H1 (cell line): ENCODE measurements at regions not wholly inside any gene's neighbourhood (a gene's known extent, or its start where the extent isn't known, plus 50 kb on each side); places are given as distances from the start of the nearest gene placed in this dataset.

Source experiments
- CTCF ChIA-PET: fragments of 300-600 bp; sonication (Branson Sonifier 250); formaldehyde crosslinking; loops from one replicate; lab custom pipeline; 2021; ENCODE audit not compliant: partially characterized antibody; lab: Charles Lee
- POLR2A ChIA-PET: fragments of 300-600 bp; sonication (Branson Sonifier 250); formaldehyde crosslinking; loops from one replicate; lab custom pipeline; 2021; ENCODE audit warnings: inconsistent platforms; ENCODE audit not compliant: partially characterized antibody; lab: Charles Lee
- DNase-seq, 2 experiments: peaks; one replicate each; pipeline versions ENCODE4 v3.0.0 to v3.0.0-alpha.2; 2010 to 2022; ENCODE audit warnings: low spot score in 2 of 2, low read depth in 1 of 2, mixed read lengths in 1 of 2
- FAIRE-seq: peaks from 2 replicates; lab custom pipeline; 2011; peaks lifted over from hg19 to GRCh38; lab: Jason Lieb, UNC
- H2AFZ ChIP-seq: 2 replicates; pipeline ENCODE4 v1.8.1; 2012; ENCODE audit warnings: low read length, inconsistent platforms
- H2AK5ac ChIP-seq: 2 replicates; pipeline ENCODE4 v1.6.1; 2013; ENCODE audit warnings: low read depth, low read length
- H2BK120ac ChIP-seq: replicated peaks from 2 replicates; pipeline ENCODE3; 2013; ENCODE audit warnings: low read depth, low read length, inconsistent platforms
- H2BK12ac ChIP-seq: 2 replicates; pipeline ENCODE4 v1.6.1; 2013; ENCODE audit warnings: low read depth, low read length
- H2BK15ac ChIP-seq: 2 replicates; pipeline ENCODE4 v1.6.1; 2013; ENCODE audit warnings: low read length
- H2BK20ac ChIP-seq: 2 replicates; pipeline ENCODE4 v1.6.1; 2013; ENCODE audit warnings: low read length
- H2BK5ac ChIP-seq: 2 replicates; pipeline ENCODE4 v1.6.1; 2013; ENCODE audit warnings: low read depth, low read length
- H3K14ac ChIP-seq: 2 replicates; pipeline ENCODE4 v1.6.1; 2013; ENCODE audit warnings: inconsistent platforms; ENCODE audit not compliant: insufficient read length
- H3K18ac ChIP-seq: 2 replicates; pipeline ENCODE4 v1.6.1; 2013; ENCODE audit warnings: low read length; ENCODE audit errors: extremely low read depth
- H3K23ac ChIP-seq: 2 replicates; pipeline ENCODE4 v1.6.1; 2013; ENCODE audit warnings: inconsistent platforms; ENCODE audit not compliant: insufficient read length
- H3K23me2 ChIP-seq: 2 replicates; pipeline ENCODE4 v1.6.1; 2013; ENCODE audit warnings: low read depth, low read length
- H3K27ac ChIP-seq: 2 replicates; pipeline ENCODE4 v1.6.1; 2011; ENCODE audit warnings: low read depth, low read length, inconsistent platforms
- H3K27me3 ChIP-seq, 4 experiments: replicated peaks in 1 of 4; 1 replicate in 1 of 4; 2 replicates in 3 of 4; pipeline versions ENCODE4 v1.6.1 to v1.8.1; 2011 to 2013; ENCODE audit warnings: low read length in 3 of 4, mild to moderate bottlenecking in 3 of 4, inconsistent platforms in 2 of 4, mixed read lengths in 2 of 4, moderate library complexity in 1 of 4; ENCODE audit not compliant: control insufficient read depth in 3 of 4, insufficient read depth in 3 of 4; ENCODE audit errors: extremely low read depth in 1 of 4
- H3K36me3 ChIP-seq, 4 experiments: 2 replicates each; pipeline versions ENCODE4 v1.6.1 to v1.8.1; 2011 to 2013; ENCODE audit warnings: mild to moderate bottlenecking in 4 of 4, low read length in 3 of 4, moderate library complexity in 2 of 4, control low read depth in 1 of 4, inconsistent platforms in 1 of 4; ENCODE audit not compliant: insufficient read depth in 4 of 4, control insufficient read depth in 2 of 4
- H3K4ac ChIP-seq: replicated peaks from 2 replicates; pipeline ENCODE3; 2013; ENCODE audit warnings: low read length, low read depth, mixed read lengths, inconsistent platforms; ENCODE audit not compliant: insufficient read length
- H3K4me1 ChIP-seq, 4 experiments: replicated peaks in 1 of 4; 1 replicate in 1 of 4; 2 replicates in 3 of 4; pipeline versions ENCODE4 v1.6.1 to v1.8.1; 2011 to 2013; ENCODE audit warnings: low read length in 3 of 4, inconsistent platforms in 2 of 4, mixed read lengths in 1 of 4; ENCODE audit not compliant: insufficient read depth in 4 of 4, control insufficient read depth in 3 of 4
- H3K4me2 ChIP-seq, 2 experiments: 2 replicates each; pipeline versions ENCODE4 v1.6.1 to v1.8.1; 2011 to 2013; ENCODE audit warnings: low read depth in 2 of 2, low read length in 2 of 2, control low read depth in 1 of 2, inconsistent platforms in 1 of 2, mild to moderate bottlenecking in 1 of 2; ENCODE audit not compliant: insufficient read depth in 1 of 2
- H3K4me3 ChIP-seq, 4 experiments: fragments of 200-600, 300-600 bp in 1 of 4; sonication (generic), shearing (Covaris generic), sonication (Bioruptor Twin) in 1 of 4; 2 replicates each; pipeline versions ENCODE4 v1.5.1 to v1.8.1; 2011 to 2016; ENCODE audit warnings: low read length in 4 of 4, low read depth in 3 of 4, control low read depth in 2 of 4, inconsistent platforms in 2 of 4, mild to moderate bottlenecking in 2 of 4, mixed read lengths in 1 of 4, moderate library complexity in 1 of 4; ENCODE audit not compliant: insufficient read depth in 2 of 4; ENCODE audit errors: extremely low read depth in 1 of 4
- H3K56ac ChIP-seq: replicated peaks from 2 replicates; pipeline ENCODE3; 2013; ENCODE audit warnings: low read depth, mild to moderate bottlenecking, mixed read lengths, low read length, inconsistent platforms; ENCODE audit not compliant: insufficient read length
- H3K79me1 ChIP-seq: 2 replicates; pipeline ENCODE4 v1.6.1; 2013; ENCODE audit warnings: low read depth, low read length, control low read depth
- H3K79me2 ChIP-seq, 2 experiments: 2 replicates each; pipeline versions ENCODE4 v1.6.1 to v1.8.1; 2012 to 2013; ENCODE audit warnings: low read length in 2 of 2, mild to moderate bottlenecking in 2 of 2, inconsistent platforms in 1 of 2; ENCODE audit not compliant: insufficient read depth in 2 of 2, control insufficient read depth in 1 of 2
- H3K9ac ChIP-seq, 4 experiments: replicated peaks in 1 of 4; 1 replicate in 1 of 4; 2 replicates in 3 of 4; pipeline versions ENCODE4 v1.6.1 to v1.8.1; 2011 to 2013; ENCODE audit warnings: low read depth in 3 of 4, low read length in 3 of 4, control low read depth in 2 of 4, mild to moderate bottlenecking in 2 of 4, moderate library complexity in 2 of 4, inconsistent platforms in 1 of 4; ENCODE audit errors: extremely low read depth in 1 of 4
- H3K9me3 ChIP-seq, 2 experiments: 2 replicates each; pipeline versions ENCODE4 v1.6.1 to v1.8.1; 2012 to 2013; ENCODE audit warnings: mild to moderate bottlenecking in 2 of 2, moderate library complexity in 2 of 2, control low read depth in 1 of 2, inconsistent platforms in 1 of 2, low read depth in 1 of 2, low read length in 1 of 2, mixed read lengths in 1 of 2; ENCODE audit not compliant: insufficient read depth in 2 of 2
- H4K20me1 ChIP-seq, 2 experiments: replicated peaks in 1 of 2; 2 replicates each; pipeline versions ENCODE3 to v1.8.1; 2011 to 2013; ENCODE audit warnings: inconsistent platforms in 2 of 2, low read length in 2 of 2, mild to moderate bottlenecking in 1 of 2; ENCODE audit not compliant: insufficient read depth in 2 of 2, control insufficient read depth in 1 of 2
- H4K5ac ChIP-seq: 2 replicates; pipeline ENCODE4 v1.6.1; 2013; ENCODE audit warnings: low read length, low read depth, mixed read lengths, inconsistent platforms; ENCODE audit not compliant: insufficient read length
- H4K8ac ChIP-seq: 2 replicates; pipeline ENCODE4 v1.8.0; 2013; ENCODE audit warnings: mild to moderate bottlenecking, moderate library complexity, low read length, inconsistent platforms; ENCODE audit not compliant: insufficient read depth; ENCODE audit errors: extremely low read depth
- H4K91ac ChIP-seq: replicated peaks from 2 replicates; pipeline ENCODE3; 2013; ENCODE audit warnings: low read length, mixed read lengths, inconsistent platforms; ENCODE audit not compliant: insufficient read length
- ASH2L ChIP-seq: fragments of 200-600, 300-600 bp; sonication (generic); IDR thresholded peaks from one replicate; pipeline ENCODE4 v1.7.1; 2017; ENCODE audit warnings: low read length
- CBX8 ChIP-seq: fragments of 300-800, 300-1000 bp; sonication (generic); IDR thresholded peaks from 2 replicates; pipeline ENCODE4 v1.7.1; 2016; ENCODE audit warnings: low read depth, low read length, borderline replicate concordance
- EP300 ChIP-seq, 2 experiments: IDR thresholded peaks; 1 replicate in 1 of 2; 2 replicates in 1 of 2; pipeline ENCODE4 v1.6.1; 2011 to 2012; ENCODE audit warnings: low read depth in 2 of 2, low read length in 2 of 2, mild to moderate bottlenecking in 2 of 2, borderline replicate concordance in 1 of 2, inconsistent platforms in 1 of 2, moderate library complexity in 1 of 2
- JUND ChIP-seq: IDR thresholded peaks from 2 replicates; pipeline ENCODE4 v1.6.1; 2011; ENCODE audit warnings: mild to moderate bottlenecking, improper control_type of control experiment, low read length
- MAX ChIP-seq: IDR thresholded peaks from 2 replicates; pipeline ENCODE4 v1.6.1; 2012; ENCODE audit warnings: inconsistent platforms
- SP1 ChIP-seq: IDR thresholded peaks from 2 replicates; pipeline ENCODE4 v1.6.1; 2011; ENCODE audit warnings: low read depth, low read length
- WGBS, 2 experiments: shearing (Covaris generic) in 1 of 2; methylation state at CpG; one replicate each; pipeline versions ENCODE4 v1.1.6 to v1.1.7; 2013 to 2015; ENCODE audit warnings: low lambda C conversion rate in 2 of 2, mixed read lengths in 2 of 2, inconsistent platforms in 1 of 2, low coverage in 1 of 2, missing lambda C conversion rate in 1 of 2; ENCODE audit not compliant: insufficient replicate concordance in 2 of 2, insufficient coverage in 1 of 2, insufficient read length in 1 of 2; ENCODE audit errors: extremely low coverage in 1 of 2, missing lambda C conversion rate in 1 of 2; 5-methylcytosine and 5-hydroxymethylcytosine counted together

GRCh38 chr6:106855117-106855516 is 119.4 kb downstream of the CD24 start:
- H3K27me3 ChIP-seq: no peaks in the 10 kb centered on the region
- no peaks in the 10 kb centered on the region for H3K79me2 ChIP-seq
- no peak overlapping the region for H2AK5ac ChIP-seq
- H3K36me3 ChIP-seq: no peaks in the 10 kb centered on the region
- no peak overlapping the region for H2BK12ac ChIP-seq
- H3K4me2 ChIP-seq: no peak overlapping the region
- no peak overlapping the region for H3K23ac ChIP-seq
- H2AFZ ChIP-seq: no peak overlapping the region
- no peak overlapping the region for H3K4ac ChIP-seq
- H3K79me1 ChIP-seq: no peaks in the 10 kb centered on the region
- H3K9ac ChIP-seq: no peak overlapping the region
- H4K8ac ChIP-seq: no peak overlapping the region
- no peaks in the 10 kb centered on the region for H3K4me1 ChIP-seq
- H2BK15ac ChIP-seq: no peak overlapping the region
- H3K27ac ChIP-seq: no peak overlapping the region
- no peak overlapping the region for H3K14ac ChIP-seq
- no peak overlapping the region for H3K56ac ChIP-seq
- FAIRE-seq: no peak
- CTCF ChIA-PET: no interaction called here
- no peaks in the 10 kb centered on the region for H3K23me2 ChIP-seq
- H3K9me3 ChIP-seq: peaks cover 18 to 22% of the 10 kb centered on the region in 2 experiments
- DNase-seq: no peak
- no peak overlapping the region for H3K18ac ChIP-seq
- POLR2A ChIA-PET: no interaction called here
- H4K91ac ChIP-seq: no peak overlapping the region
- no peak overlapping the region for H4K5ac ChIP-seq
- H2BK5ac ChIP-seq: no peak overlapping the region
- H2BK120ac ChIP-seq: no peak overlapping the region
- H2BK20ac ChIP-seq: no peak overlapping the region
- WGBS, 2 experiments: 91% methylated on average over 4 of the region's 4 CpGs; no CpG with 5 or more reads in 1 of the 2 experiments
- TF ChIP-seq SP1 (no peak), MAX (no peak), EP300 (IDR thresholded peaks at IDR 0.05; ENCODE audit: borderline replicate concordance in 1 of 2, low read depth in 2 of 2, low read length in 2 of 2) (no peak), ASH2L (no peak), JUND (no peak), CBX8 (no peak)
- H3K4me3 ChIP-seq: no peak overlapping the region
- no peaks in the 10 kb centered on the region for H4K20me1 ChIP-seq
